Left lung (tissue), 4 donors: ENCODE measurements at regions not wholly inside any gene's neighbourhood (a gene's known extent, or its start where the extent isn't known, plus 50 kb on each side); places are given as distances from the start of the nearest gene placed in this dataset.

Experiments
- ATAC-seq: fragments of 200-7000 bp; cut with Tn5 transposase; one replicate; pipeline ENCODE4 v1.9.1; 2020; ENCODE audit warnings: moderate library complexity
- DNase-seq, 4 donors: peaks; one replicate each; pipeline ENCODE4 v3.0.0-alpha.2; 2013 to 2020
- H3K27ac ChIP-seq, 2 donors: fragments of 200-600 bp; sonication (generic) in 1 of 2; one replicate each; pipeline versions ENCODE4 v1.5.0 to v1.8.0; 2020 to 2021
- H3K27me3 ChIP-seq, 2 donors: fragments of 200-600 bp; sonication (generic) in 1 of 2; one replicate each; pipeline versions ENCODE4 v1.5.0 to v1.8.0; 2020 to 2021
- H3K36me3 ChIP-seq, 2 donors: fragments of 200-600 bp; sonication (generic) in 1 of 2; one replicate each; pipeline versions ENCODE4 v1.5.0 to v1.8.0; 2020 to 2021
- H3K4me1 ChIP-seq, 2 donors: fragments of 200-600 bp; one replicate each; pipeline ENCODE4 v1.8.0; 2021
- H3K4me3 ChIP-seq, 2 donors: fragments of 200-600 bp; sonication (generic) in 1 of 2; one replicate each; pipeline versions ENCODE4 v1.5.0 to v1.8.0; 2020 to 2021; ENCODE audit warnings: mild to moderate bottlenecking in 1 of 2
- H3K9me3 ChIP-seq, 2 donors: fragments of 200-600 bp; sonication (generic) in 1 of 2; one replicate each; pipeline versions ENCODE4 v1.5.0 to v1.8.0; 2020 to 2021
- intact Hi-C, 2 donors: fragments of 100-400 bp; cut with DNase I; formaldehyde crosslinking; loops; one replicate each; pipeline versions ENCODE4 v1.11.2 to v1.14.2; 2022
- TF ChIP-seq, protein P1 (sequence below), 2 donors: fragments of 200-600 bp; sonication (generic) in 1 of 2; IDR thresholded peaks; one replicate each; pipeline versions ENCODE4 v1.5.0 to v1.8.0; 2021; ENCODE audit warnings: antibody characterized with exemption in 2 of 2
- donor health status: DM: no; HTN: yes; CAD: no.
- donor health status: DM: no; HTN: no; CAD: no.

DNA sequence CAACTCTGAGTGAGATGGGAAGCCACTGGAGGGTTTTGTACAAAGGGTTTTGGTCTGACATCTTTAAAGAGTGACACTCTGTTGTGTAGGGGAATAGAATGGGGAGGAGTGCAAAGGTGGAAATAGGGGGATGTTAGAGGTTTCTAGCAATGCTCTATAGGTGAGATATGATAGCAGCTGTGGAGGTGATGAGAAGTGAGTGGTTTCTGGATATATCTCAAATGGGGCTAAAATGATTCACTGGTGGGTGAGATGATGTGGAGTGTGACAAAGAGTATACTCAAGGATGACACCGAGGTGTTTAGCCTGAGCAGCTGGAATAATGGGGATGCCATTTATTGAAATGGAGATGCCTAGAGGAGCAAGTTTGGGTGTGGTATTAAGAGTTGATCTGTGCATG lies 426.4 kb downstream of the PCNX1 start:
- Histone ChIP-seq H3K4me3 (no peak overlapping the region), H3K4me1 (peaks cover 0 to 13% of the 10 kb centered on the region in 2 donors), H3K9me3 (no peaks in the 10 kb centered on the region), H3K27me3 (no peaks in the 10 kb centered on the region), H3K36me3 (no peaks in the 10 kb centered on the region), H3K27ac (no peak overlapping the region)
- TF ChIP-seq, protein P1, sequence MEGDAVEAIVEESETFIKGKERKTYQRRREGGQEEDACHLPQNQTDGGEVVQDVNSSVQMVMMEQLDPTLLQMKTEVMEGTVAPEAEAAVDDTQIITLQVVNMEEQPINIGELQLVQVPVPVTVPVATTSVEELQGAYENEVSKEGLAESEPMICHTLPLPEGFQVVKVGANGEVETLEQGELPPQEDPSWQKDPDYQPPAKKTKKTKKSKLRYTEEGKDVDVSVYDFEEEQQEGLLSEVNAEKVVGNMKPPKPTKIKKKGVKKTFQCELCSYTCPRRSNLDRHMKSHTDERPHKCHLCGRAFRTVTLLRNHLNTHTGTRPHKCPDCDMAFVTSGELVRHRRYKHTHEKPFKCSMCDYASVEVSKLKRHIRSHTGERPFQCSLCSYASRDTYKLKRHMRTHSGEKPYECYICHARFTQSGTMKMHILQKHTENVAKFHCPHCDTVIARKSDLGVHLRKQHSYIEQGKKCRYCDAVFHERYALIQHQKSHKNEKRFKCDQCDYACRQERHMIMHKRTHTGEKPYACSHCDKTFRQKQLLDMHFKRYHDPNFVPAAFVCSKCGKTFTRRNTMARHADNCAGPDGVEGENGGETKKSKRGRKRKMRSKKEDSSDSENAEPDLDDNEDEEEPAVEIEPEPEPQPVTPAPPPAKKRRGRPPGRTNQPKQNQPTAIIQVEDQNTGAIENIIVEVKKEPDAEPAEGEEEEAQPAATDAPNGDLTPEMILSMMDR (IDR thresholded peaks at IDR 0.05) = no peak
- DNase-seq (no peak), ATAC-seq (no peak)
- intact Hi-C loops = no loop called here

DNA sequence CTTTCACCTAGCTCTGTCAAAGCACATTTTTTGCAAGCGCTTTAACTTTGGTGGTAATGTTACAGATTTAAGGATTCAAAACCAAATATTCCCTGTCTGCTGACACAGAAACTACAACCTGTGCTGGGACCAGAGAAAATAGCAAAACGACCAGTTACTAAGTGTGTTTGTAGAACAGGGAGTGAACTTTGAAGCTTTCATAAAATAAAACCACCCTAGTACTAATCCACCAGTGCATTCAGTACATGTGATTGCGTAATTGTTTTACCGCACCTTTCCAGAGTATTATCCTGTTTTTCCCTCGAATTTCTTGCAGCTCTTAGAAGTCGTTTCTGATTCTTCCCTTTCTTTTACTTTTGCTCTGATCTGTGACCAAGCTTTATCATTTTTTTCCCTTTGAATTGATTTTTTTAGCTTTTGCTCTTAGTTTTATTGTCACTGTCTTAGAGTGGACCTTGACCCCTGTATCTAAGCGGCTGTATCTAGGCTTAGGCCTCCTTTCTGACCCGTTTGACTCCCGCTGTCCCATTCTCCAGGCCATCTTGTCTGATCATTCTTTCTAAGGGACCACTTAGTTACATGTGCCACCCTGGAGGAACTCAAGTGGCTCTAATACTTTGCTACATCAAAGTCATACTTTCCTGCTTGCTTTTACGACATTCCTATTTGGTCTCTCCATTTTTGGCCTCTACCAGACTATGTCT lies 429.4 kb downstream of the PCNX1 start:
- TF ChIP-seq, protein P1 (IDR thresholded peaks at IDR 0.05) = no peak
- H3K36me3 ChIP-seq = no peaks in the 10 kb centered on the region
- no peaks in the 10 kb centered on the region for H3K27me3 ChIP-seq
- H3K4me3 ChIP-seq = no peak overlapping the region
- no peak overlapping the region for H3K27ac ChIP-seq
- DNase-seq = no peak
- ATAC-seq = peak; percentile 77
- no peaks in the 10 kb centered on the region for H3K9me3 ChIP-seq
- H3K4me1 ChIP-seq = peaks cover 0 to 30% of the 10 kb centered on the region in 2 donors
- intact Hi-C loops = no loop called here

DNA sequence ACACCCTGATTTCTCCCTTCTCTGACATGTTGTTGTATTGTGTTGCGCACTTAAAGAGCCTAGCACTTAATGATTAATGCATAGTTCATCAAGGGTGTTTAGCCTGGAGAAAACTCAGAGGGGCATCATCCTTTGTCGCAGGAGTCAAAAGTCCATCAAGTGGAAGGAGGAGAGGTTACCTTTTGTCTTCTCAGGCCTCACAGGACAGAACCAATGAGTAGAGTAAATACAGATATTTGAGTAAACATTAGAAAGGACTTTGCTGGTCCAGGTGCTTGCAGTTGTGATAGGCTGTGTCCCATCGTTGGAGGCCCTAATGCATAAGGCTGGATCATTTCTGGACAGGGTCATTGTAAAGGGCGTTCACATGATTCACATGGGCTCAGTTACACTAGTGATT lies 430.9 kb downstream of the PCNX1 start:
- H3K4me1 ChIP-seq = peaks cover 0 to 32% of the 10 kb centered on the region in 2 donors
- DNase-seq (no peak), ATAC-seq (no peak)
- H3K27me3 ChIP-seq = no peaks in the 10 kb centered on the region
- no peak overlapping the region for H3K27ac ChIP-seq
- TF ChIP-seq, protein P1 (IDR thresholded peaks at IDR 0.05) = no peak
- no peaks in the 10 kb centered on the region for H3K36me3 ChIP-seq
- H3K9me3 ChIP-seq = no peaks in the 10 kb centered on the region
- H3K4me3 ChIP-seq = no peak overlapping the region
- intact Hi-C loops = no loop called here

DNA sequence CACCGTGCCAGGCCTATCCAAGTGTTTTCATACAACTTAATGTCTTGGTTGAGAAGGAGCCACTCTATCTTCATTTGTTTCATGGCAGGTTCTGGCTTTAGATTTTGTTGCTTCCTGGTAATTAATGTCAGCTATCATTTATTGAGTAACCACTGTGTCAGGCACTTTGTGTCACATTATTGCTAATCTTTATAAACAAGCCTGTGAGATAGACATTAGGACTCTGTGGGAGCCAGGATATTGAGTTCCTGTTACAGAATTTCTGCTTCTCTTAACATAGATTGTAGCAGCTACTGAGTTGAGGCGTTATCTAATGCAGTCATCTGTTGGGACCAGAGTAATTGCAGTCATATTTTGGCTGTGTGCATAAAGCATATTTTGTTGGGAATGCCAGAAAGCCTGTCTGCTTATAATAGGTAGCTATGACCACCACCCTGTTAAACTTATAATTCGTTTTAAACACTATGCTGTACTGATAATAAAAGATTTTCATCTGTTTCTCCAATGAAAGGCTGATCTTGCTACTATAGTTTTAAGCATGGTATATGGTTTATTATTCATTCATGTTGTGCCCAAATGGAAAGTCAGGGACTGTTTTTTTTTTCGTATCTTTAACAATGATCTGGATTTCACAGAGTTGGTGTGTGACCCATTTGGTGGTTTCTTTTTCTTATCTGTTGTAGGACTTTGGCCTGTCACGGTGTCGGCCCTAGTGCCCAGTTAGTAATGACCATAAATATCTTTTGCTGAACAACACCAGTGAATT lies 432.6 kb downstream of the PCNX1 start:
- no peak for DNase-seq
- H3K4me3 ChIP-seq = no peak overlapping the region
- no peaks in the 10 kb centered on the region for H3K36me3 ChIP-seq
- TF ChIP-seq, protein P1 (IDR thresholded peaks at IDR 0.05) = no peak
- H3K27me3 ChIP-seq = no peaks in the 10 kb centered on the region
- ATAC-seq = no peak
- intact Hi-C loops = no loop called here
- no peaks in the 10 kb centered on the region for H3K9me3 ChIP-seq
- H3K4me1 ChIP-seq = peaks cover 0 to 40% of the 10 kb centered on the region in 2 donors
- peak overlapping the region in 1 of 2 donors; percentile 74 for H3K27ac ChIP-seq

DNA sequence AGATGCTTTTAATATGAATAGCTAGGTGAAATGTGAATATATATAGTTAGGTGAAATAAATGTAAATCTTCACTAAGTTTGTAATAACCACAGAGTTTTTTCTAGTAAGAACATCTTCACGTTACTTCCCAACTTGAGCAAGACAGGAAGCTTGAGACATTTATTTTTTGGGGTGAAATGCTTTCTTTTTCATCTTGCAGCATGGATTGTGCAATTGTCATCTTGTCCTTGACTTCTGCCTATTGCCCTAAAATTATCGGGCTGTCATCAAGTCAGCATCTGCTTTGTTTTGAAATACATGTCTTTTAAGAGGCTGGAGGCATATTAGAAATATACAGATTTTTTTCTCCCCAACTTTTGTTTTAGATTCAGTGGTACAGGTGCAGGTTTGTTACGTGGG lies 433.9 kb downstream of the PCNX1 start:
- ATAC-seq (no peak), DNase-seq (no peak)
- TF ChIP-seq, protein P1 (IDR thresholded peaks at IDR 0.05) = no peak
- no peaks in the 10 kb centered on the region for H3K36me3 ChIP-seq
- H3K4me3 ChIP-seq = no peak overlapping the region
- H3K27me3 ChIP-seq = no peaks in the 10 kb centered on the region
- no peaks in the 10 kb centered on the region for H3K9me3 ChIP-seq
- H3K27ac ChIP-seq = peak overlapping the region in 1 of 2 donors; percentile 74
- peaks cover 0 to 40% of the 10 kb centered on the region in 2 donors for H3K4me1 ChIP-seq
- intact Hi-C loops = no loop called here
